HG03159 (cell line): ENCODE measurements at regions not wholly inside any gene's neighbourhood (a gene's known extent, or its start where the extent isn't known, plus 50 kb on each side); places are given as distances from the start of the nearest gene placed in this dataset.

Experiments used
- ATAC-seq: cut with Tn5 transposase; IDR thresholded peaks from one replicate; pipeline ENCODE4 v1.9.1; 2021; ENCODE audit warnings: mild to moderate bottlenecking, moderate library complexity; ENCODE audit not compliant: unreplicated experiment

DNA sequence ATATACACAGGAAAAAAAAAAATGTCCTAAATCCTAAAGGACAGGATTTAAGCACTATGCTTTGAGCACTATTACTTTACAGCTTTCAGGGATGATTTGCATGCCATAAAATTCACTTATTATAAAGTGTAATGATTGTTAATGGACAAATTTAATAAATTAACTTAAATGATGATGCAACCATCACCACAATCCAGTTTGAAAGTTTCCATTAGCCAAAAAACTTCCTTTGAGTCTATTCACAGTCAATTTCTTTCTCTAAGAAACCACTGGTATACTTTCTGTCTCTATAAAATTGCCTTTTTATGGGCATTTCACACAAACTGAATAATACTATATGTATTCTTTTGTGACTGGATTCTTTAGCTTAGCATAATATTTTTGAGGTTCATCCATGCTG is 111.1 kb upstream of the RIOK3 start:
- no peak for ATAC-seq

- no peak for ATAC-seq
These were observed 110.6 kb upstream of the RIOK3 start for GRCh38 chr18:23342506-23342905.

DNA sequence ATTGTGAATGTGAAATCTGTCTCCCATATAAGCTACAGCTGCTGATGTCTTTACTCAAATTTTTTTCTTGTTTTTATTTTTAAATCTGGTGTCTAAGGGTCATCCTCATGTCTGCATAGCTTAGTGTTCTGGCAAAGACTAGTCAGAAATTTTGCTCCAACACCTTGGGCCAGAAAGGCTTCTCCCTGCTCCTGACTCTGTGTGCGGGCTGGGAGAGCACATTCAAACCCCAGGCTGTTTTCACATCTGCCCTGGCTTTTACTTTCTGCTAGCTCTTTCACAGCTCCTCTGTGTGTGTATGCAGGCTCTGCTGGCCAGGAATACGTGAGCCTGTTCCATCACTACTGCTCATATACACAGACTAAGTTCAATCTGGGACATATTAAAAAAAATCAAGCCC is 102.9 kb upstream of the RIOK3 start:
- no peak for ATAC-seq

DNA sequence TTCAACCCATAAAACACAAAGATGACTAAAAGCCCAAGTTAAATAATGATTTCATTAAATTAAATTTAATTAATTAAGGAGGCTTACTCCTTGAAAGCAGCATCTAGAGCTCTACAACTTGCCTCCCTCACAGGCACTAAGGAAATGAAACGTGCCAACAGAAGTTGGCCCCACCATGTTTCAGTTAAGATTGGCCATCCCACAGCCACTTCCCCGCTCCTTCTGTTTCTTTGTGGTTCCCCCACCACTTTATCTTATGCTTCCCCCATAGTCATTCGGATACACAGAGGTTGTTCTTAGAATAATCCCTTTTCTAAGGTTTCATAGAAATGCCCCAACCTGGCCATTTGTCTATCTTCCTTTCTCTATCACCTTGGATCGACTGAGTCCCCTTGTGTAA is 101.6 kb upstream of the RIOK3 start:
- no peak for ATAC-seq

- no peak for ATAC-seq
These were observed 101.0 kb upstream of the RIOK3 start for GRCh38 chr18:23352042-23352441.

- ATAC-seq: no peak
These were observed 99.6 kb upstream of the RIOK3 start for GRCh38 chr18:23353459-23353858.

DNA sequence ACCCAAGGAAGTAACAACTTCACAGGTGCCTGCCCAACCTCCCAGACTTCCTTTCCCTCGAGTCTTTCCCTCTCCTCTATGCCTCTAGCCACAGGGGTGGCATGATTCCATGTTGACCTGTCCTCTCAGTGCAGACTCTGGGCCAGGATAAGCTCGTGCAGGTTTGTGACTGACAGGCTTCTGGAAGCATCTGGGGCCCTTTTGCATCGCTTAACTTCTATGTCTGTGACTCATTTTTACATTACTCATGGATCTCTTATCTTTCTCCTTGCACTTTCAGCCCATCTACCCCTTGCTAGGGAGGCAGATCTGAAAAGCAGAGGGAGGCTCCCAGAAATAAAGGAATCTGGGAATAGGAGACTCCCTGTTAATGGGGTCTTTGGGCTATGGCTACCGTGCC is 98.5 kb upstream of the RIOK3 start:
- ATAC-seq: no peak

DNA sequence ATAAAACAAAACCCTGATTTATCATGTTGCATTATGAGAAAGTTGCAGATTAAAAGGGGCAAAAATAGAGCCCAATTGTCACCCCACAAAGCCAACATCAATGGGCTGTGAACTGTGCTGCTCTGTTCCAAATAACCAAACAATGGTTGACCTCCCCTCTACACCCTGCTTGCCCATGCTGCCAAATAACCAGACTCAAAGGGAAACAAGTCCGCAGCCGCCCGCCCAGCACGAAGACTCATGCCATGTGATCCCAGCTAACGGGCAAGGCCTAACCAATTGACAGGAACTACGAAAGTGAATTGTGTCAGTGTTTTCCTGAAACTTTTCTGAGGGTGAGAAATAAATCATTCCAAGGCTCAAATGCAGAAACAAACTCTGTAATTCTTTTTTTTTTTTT is 97.9 kb upstream of the RIOK3 start:
- ATAC-seq: no peak

- no peak for ATAC-seq
These were observed 96.7 kb upstream of the RIOK3 start for GRCh38 chr18:23356424-23356823.

GRCh38 chr18:23356915-23357601 is 96.0 kb upstream of the RIOK3 start:
- ATAC-seq: no peak

GRCh38 chr18:23357996-23358594 is 95.0 kb upstream of the RIOK3 start:
- ATAC-seq: no peak

DNA sequence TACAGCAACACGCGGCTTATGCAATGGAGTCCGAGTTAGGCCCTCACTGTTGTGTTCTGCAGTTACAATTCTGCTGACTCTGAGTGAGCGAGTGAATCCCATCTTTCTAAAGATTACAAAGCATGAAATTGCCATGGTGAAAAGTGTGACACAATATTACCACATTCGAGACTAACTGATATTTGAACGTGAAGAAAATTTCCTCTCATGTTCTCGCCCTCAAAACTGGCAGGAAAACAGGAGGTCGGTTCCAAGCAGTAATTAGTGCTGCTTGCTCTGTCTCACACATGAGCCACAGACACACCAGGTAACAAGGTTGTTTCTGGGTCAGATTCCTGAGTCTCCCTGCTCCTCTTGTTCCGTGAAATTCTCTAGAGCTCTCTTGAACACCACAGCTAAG is 93.7 kb upstream of the RIOK3 start:
- no peak for ATAC-seq

- no peak for ATAC-seq
These were observed 89.1 kb upstream of the RIOK3 start for GRCh38 chr18:23363865-23364570.

DNA sequence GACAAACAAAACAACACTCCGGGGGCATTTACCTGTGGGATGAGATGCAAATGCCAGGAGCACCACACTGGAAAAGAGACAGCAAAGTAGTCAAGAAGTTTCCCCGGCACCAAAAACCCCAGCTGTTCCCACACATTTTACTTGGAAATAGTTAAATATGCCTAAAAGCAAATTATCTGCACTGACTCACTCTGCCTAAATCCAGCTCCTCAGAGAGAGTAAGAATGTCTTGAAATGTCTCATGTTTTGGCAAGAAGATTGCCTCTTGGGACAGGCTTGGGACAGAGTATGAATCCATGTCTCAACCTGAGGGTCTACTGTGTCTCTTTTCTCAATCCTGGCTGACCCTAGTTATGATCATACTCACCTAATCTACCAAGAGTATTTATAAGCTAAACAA is 87.5 kb upstream of the RIOK3 start:
- no peak for ATAC-seq

- ATAC-seq: no peak
These were observed 83.8 kb upstream of the RIOK3 start for GRCh38 chr18:23369266-23369665.

GRCh38 chr18:23373570-23373969 is 79.5 kb upstream of the RIOK3 start:
- no peak for ATAC-seq

GRCh38 chr18:23377669-23378301 is 75.3 kb upstream of the RIOK3 start:
- peak; percentile 50 for ATAC-seq

- no peak for ATAC-seq
These were observed 74.8 kb upstream of the RIOK3 start for GRCh38 chr18:23378302-23378686.

DNA sequence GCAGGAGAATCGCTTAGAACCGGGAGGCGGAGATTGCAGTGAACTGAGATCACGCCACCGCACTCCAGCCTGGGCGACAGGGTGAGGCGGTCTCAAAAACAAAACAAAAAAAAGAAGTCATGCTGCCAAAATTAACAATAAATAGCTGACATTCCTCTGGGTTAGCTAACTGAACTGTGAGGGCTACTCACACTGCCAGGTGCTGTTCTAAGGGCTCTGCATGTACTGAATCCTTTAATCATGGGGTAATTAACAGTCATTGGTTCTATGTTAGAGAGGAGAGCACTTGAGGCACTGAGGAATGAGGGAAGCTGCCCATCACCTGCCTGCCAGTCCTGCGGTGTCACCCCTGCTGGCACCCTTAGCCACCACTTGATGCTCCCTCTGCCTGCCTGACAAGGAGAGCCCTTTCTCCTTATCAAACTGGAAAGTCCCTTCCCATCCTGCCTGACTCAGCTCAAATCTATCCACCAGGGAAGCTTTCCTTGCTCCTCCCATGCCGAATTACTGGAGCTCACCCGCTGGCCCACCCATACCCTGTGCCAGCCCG is 73.0 kb upstream of the RIOK3 start:
- no peak for ATAC-seq

DNA sequence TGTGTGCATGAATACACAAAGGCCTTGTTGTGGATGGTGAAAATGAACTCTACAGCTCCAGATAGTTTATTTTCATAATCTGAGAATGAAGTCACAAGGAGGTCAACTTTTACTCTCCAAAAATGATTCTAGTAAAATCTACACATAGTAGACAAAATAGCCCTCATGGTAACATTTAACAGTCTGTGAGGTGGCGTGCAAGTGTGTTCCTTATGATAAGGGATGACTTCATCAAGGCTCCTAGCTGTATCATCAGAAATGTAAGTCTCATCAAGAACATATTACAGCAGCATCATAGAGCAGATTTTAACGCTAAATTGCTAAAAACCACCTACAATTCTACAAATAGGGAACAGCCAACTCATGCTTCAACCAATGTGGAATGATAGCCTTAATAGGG is 72.3 kb upstream of the RIOK3 start:
- ATAC-seq: no peak

GRCh38 chr18:23383494-23383893 is 69.6 kb upstream of the RIOK3 start:
- ATAC-seq: no peak
